ENCODE measurements at regions not wholly inside any gene's neighbourhood (a gene's known extent, or its start where the extent isn't known, plus 50 kb on each side); places are given as distances from the start of the nearest gene placed in this dataset.

DNA sequence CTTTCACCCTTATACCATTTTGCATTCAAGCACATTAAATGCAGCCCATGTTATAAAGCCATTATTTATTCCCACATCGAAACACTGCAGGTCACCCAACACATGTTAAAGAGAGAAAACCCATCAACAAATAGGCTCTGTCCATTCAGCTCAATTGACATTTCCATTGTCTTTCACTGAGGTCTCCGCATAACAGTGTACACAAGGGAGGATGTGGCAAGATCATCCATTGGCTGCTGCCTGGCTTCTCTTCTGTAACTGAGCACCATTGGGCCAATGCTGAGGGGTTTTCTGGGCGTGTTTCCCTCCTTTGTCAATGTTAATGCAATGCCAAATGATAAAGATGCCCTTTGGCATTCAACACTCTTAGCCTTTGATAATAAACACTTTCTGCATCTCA is 278.1 kb upstream of the SP4 start:
- no peak for DNase-seq

DNA sequence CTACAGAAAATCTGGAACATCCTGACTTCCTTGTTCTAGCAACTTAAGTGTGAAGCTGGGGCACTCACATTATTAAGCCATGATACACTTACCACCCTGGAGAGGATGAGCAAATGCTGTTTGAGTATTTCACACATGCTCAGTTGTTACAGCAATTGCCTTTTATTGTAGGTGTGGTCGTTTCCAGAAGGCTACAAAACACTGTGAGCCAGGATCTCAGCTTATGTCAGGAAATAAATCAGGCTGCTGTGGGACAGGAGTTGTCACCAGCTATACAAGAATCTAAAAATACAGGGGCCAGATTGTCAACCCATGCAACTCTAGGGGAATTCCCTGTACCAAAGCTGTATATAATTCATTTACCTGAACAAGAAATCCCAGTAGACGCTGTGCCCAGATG is 273.3 kb upstream of the SP4 start:
- no peak for DNase-seq

DNA sequence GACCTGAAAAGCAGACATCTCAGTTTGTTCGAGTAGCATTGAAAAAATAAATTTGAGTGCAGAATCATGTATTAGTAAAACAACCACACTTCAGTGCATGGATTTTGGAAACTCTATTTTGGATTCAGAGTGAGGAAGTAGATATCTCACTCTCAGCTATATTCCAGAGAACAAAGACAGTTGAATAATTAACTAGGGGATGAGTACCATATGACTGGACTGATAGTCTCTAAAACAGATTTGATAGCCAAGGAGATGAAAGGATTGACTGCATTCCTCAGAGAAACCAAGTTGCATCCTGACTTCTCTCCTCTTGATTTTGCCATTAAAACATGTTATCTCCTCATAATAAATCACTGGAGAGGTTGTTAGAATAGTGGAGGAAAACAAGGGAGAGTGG is 268.4 kb upstream of the SP4 start:
- DNase-seq: no peak

DNA sequence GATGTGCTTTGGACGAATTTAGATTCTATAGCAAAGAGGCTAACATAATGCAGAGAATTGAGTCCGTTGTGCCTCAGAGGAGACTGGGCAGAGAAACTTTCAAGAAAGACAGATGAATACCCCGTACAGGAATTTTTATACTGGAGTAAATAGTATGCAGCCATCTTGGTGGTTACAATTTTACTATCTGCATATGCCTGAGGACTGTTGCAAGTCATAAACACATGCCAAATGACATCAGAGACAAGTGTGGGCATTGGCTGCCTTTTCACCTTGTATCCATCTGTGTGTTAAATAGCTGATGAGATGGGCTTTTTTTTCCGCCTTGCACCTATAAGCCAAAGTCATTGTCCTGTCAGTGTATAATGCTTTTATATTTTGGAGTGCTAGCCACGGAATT is 267.5 kb upstream of the SP4 start:
- no peak for DNase-seq

DNA sequence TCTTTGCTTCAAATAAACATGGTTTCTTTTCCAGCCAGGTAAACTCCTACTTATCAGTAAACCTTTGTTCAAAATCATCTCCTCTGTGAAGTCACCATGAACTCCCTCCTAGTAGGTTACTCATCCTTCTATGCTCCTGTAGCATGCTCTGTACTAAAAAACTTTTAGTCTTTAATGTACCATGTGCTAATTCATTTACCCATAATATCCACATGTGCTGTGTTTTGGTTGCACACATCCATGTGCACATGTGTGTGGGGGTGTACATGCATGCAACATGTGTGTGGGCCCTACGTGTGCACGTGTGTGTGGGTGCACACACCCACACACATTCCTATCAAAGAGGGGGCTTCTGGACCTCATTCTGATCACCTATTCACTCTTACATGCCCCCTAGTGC is 259.9 kb upstream of the SP4 start:
- no peak for DNase-seq

DNA sequence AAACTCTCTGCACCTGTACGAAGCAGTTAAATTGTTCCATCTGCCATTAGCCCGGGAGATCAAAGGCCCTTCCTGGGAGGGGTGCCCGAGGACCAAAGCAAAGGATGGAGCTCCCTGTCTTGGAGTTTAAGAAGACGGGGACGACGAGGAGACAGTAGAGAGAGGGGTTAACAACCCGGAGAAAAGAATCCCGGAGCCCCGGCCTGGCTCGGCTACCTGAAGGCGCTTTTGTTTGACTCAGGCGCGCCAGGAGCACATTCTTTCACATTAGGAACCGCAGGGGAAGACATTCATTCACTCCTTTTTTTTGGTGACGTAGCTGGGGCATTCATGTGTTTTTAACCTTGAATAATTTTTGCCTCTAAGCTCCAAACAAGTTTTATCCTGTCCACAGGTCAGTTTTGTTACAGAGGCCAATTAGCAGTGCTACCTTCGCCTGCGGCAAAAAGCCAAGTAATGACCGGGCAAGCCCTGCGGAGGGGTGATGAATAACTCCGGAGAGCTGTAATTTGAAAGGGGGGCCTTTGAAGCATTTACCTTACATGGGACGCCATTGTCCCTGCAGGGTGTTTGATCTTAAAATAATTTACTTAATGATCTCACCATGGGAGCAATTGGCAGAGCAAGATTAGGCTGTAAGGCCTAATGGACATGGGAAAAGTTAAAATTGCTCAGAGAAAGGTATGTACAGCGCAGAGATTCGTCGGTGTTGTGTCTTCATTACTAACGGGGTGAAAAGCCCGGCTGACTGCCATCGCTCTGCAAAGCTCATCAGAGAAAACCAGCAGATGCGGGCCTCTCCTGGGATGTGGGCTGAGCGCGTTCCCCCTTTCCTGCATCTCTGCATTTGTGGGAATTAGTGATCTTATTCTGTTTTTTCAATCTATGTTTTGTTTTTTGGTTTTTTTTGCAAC is 258.0 kb upstream of the SP4 start:
- DNase-seq: no peak

DNA sequence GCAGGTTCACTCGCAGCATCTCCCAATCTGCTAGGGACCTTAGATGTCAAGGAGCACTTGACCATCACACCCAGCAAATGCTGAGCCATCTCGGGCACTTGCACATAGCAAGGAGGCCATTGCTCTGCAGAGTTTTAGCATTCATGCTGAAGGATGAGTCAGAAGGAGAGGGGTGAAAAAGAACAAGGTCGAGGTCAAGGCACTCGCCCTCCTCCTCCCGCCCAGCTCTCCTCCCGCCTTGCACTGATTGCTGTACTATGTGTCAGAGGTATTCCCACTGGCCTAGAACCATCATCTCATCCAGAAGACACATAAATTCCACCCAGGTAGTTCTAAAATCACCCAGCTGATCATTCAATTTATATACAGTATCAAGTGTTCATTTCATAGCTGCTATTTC is 255.1 kb upstream of the SP4 start:
- DNase-seq: no peak

DNA sequence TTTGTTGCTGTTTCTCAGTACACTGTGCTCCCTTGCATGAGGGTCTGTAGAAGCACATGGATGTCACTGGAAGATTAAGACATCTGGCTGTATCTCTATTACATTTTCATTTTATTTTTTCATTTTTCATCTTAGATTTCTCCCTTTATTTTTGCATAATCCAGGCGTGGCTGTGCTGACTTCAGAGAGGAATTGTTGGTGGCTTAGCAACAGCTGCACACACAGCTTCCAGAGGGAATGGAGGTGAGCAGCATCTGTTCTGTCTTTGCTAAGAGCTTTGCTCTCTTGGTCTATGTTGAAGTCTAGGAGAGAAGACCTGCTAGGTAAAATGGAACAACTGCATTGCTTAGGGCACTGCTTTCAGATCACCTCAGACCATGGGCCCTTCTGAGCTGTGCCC is 254.4 kb upstream of the SP4 start:
- no peak for DNase-seq

DNA sequence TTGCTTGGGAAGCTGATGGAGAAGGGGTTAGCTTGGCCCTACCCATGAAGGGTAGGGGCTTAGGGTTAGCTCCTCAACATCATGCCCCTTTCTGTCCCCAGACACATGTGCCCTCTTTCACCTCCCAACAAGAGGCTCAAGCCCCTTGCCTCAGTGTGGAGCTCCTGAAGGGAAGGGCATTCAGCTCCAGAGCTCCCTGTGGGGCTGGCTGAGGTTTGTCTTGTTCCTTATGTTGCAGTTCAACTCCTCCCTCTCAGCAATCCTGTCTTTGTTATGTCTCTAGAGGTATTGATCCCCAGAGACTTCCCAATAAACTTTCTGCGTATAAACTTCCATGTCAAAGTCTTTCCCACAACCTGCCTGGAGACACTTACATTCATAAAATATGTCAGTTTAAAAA is 252.2 kb upstream of the SP4 start:
- no peak for DNase-seq

DNA sequence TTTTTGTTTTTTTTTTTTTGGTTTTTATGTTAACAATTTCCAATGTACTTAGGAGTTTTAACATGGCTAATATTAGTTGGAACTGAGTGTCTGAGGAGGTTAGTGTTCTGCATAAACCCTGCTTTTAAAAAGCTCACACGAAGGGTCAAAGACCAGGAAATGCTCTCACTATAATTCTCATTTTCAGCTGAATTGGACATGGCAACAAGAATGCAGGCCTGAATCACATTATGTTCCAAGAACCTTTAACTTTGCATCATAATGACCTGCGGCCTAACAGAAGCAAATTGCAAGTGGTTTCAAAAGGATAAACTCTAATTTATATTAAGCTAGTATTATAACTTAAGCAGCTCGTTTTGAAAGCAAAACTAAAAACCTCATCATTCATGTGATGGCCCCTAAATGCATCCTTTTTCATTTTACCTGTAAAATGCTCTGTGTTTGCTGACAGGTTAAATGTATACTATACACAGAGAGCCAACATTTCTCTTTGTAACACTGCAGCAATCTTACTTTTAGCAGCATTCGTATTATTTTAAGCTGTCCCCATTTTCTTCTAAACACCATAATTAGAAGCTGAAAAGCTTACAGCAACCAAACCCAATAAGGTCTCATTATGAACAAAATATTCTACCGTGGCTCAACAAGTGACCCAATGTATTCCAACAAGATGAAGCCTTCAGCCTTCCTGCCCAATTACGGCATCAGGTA is 242.8 kb upstream of the SP4 start:
- DNase-seq: no peak

DNA sequence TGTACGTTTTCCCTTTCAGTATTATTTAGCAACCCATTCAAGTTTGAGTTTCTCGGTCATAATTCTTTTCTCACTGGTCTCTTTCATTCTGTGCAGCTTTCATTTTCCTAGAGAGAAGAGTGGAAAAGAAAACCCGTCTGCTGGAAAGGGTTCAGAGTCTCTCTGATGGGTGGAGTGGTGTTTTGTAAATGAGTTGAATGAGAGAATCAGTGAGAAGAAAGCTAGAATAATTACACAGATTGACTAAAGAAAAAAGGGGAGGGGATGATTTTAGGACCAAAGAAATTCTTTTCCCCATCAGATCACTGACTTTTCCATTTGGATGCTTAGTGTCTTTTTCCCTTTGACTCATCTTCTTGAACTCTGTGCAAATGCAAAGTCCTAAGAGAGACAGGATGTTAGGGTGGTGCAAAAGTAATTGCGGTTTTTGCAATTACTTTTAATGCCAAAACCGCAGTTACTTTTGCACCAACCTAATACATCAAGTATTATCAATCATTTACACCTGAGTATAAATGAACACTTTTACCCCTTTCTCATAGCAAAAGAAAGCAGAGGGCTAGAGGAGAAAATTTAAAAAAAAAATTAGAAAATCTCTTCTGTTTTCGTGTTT is 242.1 kb upstream of the SP4 start:
- no peak for DNase-seq

DNA sequence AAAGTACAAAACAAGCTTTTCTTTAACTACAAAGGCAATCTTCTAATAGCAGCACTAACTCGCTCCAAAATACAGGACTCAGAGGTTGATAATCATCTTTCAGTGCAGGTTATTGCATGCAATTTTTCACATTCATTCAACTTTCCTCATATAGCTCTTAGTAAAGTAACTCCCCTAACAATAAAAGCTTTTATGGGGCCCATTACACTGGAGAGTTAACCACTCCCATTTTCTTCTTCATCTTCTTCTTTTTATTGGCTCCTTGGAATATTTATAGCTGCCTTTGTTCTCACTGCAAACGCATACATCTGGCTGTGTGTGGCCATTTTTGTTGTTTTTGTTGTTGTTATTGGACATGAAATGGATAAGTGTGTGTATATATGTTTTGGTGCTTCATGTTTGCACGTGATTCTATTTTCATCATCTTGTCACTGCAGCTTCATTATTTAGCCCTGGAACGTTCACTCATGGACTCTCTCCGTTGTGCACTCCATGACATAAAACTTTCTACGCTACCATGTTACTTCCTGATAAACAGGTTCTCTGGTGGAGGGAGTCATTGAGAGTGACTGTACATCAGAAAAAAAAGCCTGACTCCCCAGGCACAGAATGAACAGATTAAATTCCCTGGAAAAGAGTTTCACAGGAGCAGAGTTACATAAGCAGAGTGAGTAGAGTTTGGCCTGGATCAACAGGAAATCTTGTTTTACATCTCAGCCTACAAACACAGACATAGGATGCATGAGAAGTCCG is 236.4 kb upstream of the SP4 start:
- DNase-seq: no peak

DNA sequence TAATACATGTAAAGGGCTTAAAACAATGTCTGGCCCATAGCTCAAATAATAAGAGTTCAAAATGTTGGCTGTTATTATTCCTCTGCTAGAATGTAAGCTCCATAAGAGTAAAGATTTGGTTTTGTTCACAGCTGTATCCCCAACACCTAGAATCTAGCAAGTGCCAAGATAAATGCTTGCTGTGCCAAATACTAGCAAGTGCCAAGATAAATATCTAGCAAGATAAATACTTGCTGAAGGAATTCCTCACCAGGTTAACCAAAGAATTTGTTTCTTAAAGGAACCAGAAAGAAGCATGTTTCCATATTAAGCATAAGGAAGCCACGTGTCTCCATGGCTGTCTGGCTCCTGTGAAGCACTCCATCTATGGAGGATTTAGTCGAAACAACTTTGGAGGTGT is 235.2 kb upstream of the SP4 start:
- no peak for DNase-seq

DNA sequence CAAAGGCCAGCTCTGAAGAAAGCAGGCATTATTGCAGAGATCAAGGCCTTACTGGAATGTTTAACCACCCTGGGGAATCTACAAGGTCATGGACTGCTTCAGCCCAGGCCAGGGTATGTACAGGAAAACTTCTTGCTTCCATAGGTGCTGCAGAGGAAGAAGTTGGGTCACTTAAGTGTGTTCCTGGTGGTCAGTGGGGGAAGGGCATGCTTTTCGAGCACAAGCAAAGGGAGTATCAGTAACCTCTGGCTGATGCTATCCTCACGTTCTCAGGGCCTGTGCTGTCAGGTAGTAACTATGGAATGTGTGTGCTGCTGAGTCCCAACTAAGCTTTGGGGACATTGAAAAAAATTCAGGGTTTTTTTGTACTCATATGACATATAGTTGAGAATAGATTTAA is 234.0 kb upstream of the SP4 start:
- DNase-seq: no peak

DNA sequence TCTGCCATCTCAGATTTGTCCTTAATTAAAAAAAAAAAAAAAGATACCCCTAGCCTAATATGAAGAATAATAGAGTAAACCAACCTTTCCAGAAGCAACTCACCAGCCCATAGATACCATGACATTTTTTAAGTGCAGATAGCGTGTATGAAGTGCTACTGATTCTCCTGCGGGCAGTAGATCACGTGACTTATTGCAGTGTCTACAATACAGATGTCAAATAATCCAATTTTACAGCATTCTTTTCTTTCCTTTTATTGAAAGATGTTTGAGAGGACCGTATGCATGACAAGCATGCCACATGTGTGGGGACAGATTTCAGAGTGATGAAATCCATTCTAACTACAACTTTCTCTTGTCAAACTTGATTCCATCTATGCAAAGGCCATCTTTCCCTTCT is 232.9 kb upstream of the SP4 start:
- no peak for DNase-seq

DNA sequence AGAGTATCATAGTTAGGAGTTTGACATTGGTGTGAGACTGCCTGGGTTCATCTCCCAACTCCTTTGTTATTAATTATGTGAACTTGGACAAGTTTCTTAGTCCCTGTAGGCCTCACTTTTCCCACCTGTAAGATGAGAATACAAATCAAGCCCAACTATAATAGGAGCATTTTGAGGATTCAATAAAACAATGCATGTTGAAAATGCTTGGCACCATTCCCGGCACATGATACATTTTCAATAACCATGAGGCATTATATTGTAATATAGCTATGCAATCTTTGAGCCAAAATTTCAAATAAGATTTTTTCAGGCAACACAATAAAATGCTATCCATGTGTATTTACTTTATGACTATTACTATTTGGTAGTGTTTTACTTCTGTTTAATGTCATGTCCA is 229.0 kb upstream of the SP4 start:
- DNase-seq: no peak

DNA sequence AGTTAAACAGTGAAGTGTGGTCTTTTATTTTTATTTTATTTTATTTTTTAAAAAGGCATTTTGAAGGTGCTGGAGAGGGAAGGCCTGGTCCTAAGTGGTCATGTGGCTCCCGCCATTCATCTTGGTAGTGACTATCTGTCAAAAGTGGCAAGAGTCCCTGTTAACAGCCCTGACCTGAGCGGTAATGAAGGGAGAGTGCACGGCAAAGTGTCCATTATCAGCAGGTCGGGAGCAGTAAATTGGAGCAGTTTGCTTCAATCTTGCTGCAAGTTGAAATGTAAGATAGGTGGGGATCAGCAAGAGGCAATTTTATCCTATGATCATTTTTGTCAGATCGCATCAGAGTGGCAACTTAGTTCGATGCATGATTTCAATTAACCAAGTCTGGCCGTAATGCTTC is 227.4 kb upstream of the SP4 start:
- no peak for DNase-seq

DNA sequence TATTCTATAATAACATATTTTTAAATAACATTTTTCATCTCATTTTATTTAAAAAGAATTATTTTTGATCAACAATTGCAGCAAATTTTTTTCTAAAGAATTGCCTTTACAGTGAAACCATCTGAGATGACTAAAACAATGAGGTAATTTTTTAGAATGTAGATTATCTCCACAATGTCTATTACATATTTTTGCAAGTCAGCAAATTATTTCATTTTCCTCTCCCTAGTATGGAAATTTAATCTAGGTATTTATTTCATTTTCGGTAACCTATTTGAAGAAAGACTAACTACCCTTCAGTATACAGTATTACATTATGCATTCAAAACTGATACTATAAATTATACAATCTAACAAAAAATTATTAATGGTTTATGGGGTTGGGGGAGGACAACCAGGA is 213.2 kb upstream of the SP4 start:
- DNase-seq: no peak

DNA sequence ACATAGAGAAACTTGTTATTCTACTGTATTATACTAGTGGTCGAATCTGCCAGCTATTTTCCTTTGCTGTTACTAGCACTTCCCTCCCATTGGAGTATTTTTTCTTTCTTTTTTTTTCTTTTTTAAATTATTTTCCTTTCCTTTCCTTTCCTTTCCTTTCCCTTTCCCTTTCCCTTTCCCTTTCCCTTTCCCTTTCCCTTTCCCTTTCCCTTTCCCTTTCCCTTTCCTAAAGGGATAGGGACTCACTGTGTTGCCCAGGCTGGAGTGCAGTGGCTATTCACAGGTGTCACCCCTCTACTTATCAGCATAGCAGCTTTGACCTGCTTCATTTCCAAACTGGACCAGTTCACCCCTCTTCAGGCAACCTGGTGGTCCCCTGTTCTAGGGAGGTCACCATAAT is 212.6 kb upstream of the SP4 start:
- DNase-seq: no peak

DNA sequence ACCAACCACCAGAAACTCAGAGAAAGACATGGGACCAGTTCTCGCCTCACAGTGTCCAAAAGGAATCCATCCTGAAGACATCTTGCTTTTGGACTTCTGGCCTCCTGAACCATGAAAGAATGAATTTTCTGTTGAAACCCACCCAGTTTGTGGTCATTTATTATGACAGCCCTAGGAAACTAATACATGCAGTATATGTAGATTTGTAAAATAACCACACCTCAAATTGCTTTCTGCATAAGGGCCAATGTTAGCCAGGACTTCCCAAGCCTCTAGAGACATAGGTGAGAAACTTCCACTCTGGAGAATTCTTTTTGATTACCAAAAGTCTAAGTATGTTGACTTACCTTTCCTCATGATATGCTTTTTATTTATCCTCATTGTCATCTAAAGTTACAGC is 210.5 kb upstream of the SP4 start:
- DNase-seq: no peak

DNA sequence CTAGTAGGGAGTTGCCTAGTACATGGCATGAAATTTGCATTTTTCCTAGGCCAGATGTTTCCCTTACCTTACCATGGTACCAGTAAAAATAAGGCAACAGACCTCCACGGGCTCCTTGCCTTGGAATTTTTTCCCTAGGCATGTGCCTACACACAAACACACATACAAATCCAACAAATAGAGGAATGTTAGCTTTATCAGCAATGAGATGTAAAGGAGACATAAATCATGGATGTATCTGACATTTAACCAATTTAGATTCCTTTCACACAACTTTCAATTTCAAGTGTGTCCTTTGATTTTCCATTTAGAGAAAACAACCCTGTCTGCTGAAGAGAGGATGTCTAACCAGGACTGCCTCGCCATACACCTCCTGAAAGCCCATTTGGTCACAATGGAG is 209.7 kb upstream of the SP4 start:
- no peak for DNase-seq

DNA sequence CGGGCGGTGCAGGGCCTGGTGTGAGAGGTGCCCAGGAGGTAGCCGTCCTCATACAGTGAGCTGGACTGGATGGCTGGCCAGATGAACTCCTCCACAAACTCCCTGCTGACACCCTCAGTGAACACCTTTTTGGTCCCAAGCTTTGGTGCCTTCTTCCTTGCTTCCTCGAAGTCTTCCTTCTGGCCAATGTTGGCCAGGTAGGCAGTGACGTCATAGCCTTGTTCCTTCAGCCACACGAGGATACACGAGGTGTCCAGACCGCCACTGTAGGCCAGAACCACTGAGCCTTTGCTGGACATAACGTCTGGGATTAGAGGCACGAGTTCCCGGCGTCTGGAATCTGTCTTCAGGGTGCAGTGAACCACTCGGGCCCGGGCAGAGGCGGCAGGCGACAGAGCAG is 206.8 kb upstream of the SP4 start:
- no peak for DNase-seq

Data from fibroblast of skin of back (primary cell).